Colon (tissue), 2 donors: ENCODE measurements at regions not wholly inside any gene's neighbourhood (a gene's known extent, or its start where the extent isn't known, plus 50 kb on each side); places are given as distances from the start of the nearest gene placed in this dataset.
"Not testable (repeated sequence)": the region's sequence is repeated elsewhere in the genome, so short reads cannot be mapped to it uniquely, and the experiment has no call there.

Experiments
- FAIRE-seq: peaks from 2 replicates; lab custom pipeline; 2012; peaks lifted over from hg19 to GRCh38; lab: Jason Lieb, UNC
- donor health status: control.
- donor health status: control.

- no peak for FAIRE-seq
Measured at GRCh38 chr4:135032670-135033069, 831.1 kb upstream of the PABPC4L start.

- no peak for FAIRE-seq
Measured at GRCh38 chr4:135015771-135016170, 814.2 kb upstream of the PABPC4L start.

- no peak for FAIRE-seq
Measured at GRCh38 chr4:135007400-135007799, 805.8 kb upstream of the PABPC4L start.

- FAIRE-seq = no peak
Measured at GRCh38 chr4:134999169-134999568, 797.6 kb upstream of the PABPC4L start.

DNA sequence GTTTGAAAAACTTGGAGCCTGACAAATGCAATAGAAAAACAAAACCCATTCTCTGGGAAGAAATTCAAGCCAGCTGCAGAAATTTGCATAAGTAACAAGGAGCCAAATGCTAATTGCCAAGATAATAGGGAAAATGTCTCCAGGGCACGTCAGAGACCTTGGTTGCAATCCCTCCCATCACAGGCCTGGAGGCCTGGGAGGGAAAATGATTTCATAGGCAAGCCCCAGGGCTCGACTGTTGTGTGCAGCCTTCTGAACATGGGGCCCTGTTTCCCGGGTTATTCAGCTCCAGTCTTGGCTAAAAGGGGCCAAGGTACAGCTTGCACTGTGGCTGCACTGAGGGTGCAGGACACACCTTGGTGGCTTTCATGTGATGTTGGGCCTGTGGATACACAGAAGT lies 760.4 kb upstream of the PABPC4L start:
- no peak for FAIRE-seq

DNA sequence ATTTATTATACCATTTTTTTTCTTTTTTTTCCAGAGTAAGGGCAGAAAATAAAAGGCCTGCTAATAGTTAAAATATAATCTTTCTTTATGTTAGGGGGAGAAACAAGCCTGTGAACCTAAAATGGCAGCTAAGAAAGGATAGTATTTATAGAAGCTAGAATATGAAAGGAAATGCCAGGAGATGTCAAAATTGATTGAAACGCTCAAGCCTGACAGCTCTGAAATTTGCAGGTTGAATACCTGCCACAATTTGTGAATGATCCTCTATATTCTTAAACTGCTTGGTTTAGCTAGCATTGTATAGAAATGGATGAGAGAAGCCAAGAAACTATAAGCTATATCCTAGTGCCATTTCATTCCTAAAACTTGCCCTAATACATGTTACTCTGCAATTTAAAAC lies 757.3 kb upstream of the PABPC4L start:
- FAIRE-seq = no peak

DNA sequence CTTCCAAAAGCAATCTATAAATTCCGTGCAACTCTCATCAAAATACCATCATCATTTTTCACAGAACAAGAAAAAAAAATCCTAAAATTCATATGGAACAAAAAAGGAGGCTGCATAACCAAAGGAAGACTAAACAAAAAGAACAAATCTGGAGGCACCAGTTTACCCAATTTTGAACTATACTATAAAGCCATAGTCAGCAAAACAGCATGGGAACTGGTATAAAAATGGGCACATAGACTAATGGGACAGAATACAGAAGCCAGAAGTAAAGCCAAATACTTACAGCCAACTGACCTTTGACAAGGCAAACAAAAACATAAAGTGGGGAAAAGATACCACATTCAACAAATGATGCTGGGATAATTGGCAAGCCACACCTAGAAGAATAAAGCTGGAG lies 753.5 kb upstream of the PABPC4L start:
- no peak for FAIRE-seq

DNA sequence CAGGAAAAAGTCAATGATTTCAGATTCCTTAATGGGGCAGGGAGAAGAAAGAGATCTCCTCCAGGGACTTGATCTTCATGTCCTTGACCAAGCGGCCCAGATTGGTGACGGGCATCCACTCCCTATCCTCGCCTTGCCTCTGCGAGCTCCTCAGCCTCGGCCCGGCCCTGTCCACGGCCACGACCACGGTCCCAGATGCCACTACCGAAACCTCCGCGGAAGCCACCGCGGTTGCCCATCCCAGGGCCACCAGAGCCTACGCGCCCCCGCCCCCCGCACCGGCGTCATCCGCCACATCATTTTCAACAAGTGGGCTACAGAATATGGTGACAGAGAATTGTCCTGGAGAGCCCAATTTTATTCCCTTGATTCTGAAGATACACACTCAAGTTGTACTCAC lies 751.2 kb upstream of the PABPC4L start:
- no peak for FAIRE-seq

- no peak for FAIRE-seq
Measured at GRCh38 chr4:134952305-134952704, 750.7 kb upstream of the PABPC4L start.

DNA sequence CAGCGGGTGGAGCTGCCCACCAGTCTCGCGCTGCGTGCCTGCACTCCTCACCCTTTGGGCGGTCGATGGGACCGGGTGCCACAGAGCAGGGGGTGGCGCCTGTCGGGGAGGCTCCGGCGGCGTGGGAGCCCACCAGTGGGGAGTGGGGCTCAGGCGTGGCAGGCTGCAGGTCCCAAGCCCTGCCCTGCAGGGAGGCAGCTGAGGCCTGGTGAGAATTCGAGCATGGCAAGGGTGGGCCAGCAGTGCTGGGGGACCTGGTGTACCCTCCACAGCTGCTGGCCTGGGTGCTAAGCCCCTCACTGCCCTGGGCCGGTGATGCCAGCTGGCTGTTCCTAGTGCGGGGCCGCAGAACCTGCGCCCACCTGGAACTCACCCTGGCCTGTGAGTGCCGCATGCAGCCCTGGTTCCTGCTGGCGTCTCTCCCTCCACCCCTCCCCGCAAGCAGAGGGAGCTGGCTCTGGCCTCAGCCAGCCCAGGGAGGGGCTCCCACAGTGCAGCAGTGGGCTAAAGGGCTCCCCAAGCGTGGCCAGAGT lies 746.6 kb upstream of the PABPC4L start:
- no peak for FAIRE-seq

- no peak for FAIRE-seq
Measured at GRCh38 chr4:134944115-134944514, 742.5 kb upstream of the PABPC4L start.

- no peak for FAIRE-seq
Measured at GRCh38 chr4:134936014-134936413, 734.4 kb upstream of the PABPC4L start.

- FAIRE-seq = no peak
Measured at GRCh38 chr4:134935320-134935719, 733.7 kb upstream of the PABPC4L start.

DNA sequence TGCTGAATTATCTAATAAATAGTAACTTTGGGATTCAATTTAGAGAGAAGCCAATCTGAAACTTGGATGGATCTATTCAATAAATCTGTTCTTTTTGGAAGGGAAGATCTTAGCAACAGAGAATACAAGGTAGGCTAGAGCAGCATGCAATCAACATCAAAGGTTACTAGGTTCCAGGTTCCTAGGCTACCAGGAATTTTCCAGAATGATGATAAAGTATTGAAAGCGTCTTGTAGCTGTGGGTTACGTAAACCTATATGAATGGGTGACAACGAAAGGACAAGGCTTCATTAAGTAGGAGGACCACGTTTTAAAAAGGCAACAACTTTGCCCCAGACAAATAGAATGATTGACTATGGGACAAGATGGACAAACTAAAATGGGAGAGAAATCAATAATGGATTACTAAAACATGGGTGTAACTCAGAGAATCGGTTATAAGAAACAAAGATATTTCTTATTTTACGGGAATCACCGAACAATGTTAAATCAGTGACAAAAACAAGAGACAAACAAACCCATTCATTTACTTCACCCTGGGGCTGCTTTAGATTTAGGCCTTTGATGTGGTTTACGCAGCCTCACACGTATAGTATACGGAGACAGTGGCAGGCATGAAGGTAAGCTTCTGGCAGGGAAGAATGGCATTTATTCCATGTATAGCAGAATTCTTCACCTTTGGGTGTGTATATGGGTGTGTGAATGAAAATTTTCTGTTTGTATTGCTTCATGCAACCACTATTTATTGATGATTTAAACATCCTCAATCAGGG lies 732.6 kb upstream of the PABPC4L start:
- FAIRE-seq = no peak

DNA sequence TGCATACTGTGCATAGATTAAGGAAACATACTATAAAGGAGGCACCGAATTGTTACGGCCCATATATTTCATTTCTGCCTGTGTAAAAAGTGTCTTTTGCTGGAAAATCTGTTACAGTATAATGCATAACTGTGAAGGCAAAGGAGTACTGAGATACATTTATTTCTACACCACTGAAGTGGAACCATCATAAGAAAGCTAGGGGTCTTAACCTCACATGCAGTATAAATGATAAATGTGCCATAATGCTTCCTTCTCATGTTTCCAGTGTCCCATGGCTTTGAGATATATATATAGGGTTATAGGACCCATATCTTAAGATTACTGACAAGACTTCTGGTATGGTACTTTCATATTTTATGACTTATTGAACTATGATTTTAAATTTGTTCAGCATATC lies 713.8 kb upstream of the PABPC4L start:
- no peak for FAIRE-seq

GRCh38 chr4:134914250-134914649 lies 712.7 kb upstream of the PABPC4L start:
- not testable (repeated sequence) for FAIRE-seq

GRCh38 chr4:134911941-134912340 lies 710.4 kb upstream of the PABPC4L start:
- FAIRE-seq = no peak

DNA sequence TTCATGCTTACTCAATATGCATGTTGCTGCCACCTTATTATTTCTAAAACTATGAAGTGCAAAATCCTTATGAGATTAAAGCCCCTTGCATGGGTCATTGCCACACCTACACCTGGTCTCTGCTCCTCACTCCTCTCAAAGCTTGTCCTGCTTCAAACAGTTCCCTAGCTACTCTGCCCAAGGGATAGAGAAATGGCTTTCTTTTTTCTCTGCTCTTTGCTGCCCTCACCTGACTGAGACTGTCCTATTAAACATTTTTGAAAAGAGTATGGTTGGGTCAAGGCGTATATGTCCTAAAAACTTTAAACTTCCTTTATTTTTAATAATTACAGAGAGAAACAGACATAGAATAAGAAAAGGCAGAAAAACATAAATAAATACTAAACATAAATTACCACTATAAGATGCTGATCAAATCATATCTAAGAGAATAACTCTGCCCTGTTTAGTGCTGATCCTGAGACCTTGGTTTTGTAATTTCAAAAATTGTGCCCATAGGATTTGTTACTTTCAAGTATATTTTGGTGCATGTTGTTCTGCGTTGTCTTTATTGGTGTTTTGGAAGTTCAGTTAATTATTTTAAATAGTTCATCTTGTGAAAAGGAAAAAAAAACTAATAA lies 704.9 kb upstream of the PABPC4L start:
- no peak for FAIRE-seq

DNA sequence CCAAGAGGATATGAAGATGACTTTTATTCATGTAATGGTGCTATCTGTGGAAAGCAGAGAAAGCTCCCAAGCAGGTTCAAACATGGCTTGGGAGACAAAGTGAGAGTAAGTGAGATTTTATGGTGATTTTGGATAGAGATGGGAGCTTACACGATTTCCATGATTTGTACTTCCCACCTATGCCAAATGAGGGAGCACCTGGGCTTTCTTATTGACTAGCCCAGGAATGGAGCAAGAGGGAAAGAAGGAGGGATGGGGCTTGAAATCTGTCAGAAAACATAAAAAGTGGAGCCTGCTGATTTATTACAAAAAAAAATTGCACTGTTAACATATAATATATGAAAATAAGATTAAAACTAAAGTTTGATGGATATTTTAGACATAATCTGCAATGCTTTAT lies 703.5 kb upstream of the PABPC4L start:
- no peak for FAIRE-seq

DNA sequence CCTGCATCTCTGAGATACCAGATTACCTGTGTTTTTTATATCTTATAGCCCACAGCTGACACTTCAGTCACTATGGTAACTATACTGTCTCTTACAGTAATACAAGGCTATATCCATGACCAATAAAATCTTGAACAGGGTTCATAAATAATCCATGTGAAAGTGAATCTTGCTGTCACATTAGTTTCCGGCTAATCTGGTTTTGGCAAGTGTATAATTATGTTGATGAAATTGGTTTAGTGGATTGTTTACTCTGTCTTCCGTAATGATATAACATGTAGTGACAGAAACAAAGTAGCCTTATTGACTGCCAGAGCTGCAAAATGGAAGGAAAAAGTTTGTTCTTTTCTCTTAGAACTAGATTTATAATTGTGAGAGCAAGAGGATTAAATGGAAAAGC lies 686.6 kb upstream of the PABPC4L start:
- no peak for FAIRE-seq

DNA sequence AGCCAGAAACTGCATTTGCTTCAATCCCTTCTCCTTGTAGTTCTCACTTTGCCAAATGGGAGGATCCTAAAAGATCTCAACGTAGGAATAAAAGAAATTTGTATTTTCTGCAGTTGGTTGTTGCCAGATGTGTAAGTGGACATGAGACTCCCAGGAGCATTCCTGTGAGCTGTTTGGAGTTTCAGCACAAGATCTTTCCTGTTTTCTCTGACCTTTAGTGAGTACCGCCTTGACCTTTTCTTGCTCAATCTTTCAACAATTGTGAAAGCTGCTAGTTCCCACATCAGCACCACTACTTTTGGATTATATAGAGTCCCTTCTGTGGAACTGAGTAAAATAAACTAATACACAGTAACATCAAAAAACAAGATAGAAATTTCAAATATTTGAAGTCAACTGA lies 683.8 kb upstream of the PABPC4L start:
- FAIRE-seq = no peak

- FAIRE-seq = no peak
Measured at GRCh38 chr4:134883831-134884449, 682.4 kb upstream of the PABPC4L start.

GRCh38 chr4:134879019-134879418 lies 677.4 kb upstream of the PABPC4L start:
- FAIRE-seq = no peak
